Activated CD4-positive, alpha-beta T cell treated with anti-CD3 and anti-CD28 coated beads for 36 hours (primary cell): ENCODE measurements at regions not wholly inside any gene's neighbourhood (a gene's known extent, or its start where the extent isn't known, plus 50 kb on each side); places are given as distances from the start of the nearest gene placed in this dataset.

ENCODE experiments used
- ATAC-seq: fragments of 200-7000 bp; cut with Tn5 transposase; one replicate; pipeline ENCODE4 v1.10.0; 2021; ENCODE audit warnings: mild to moderate bottlenecking, moderate library complexity
- CTCF ChIA-PET: fragments of 350-600 bp; sonication (Branson Sonifier 250); formaldehyde crosslinking; loops from one replicate; lab custom pipeline; 2021; ENCODE audit warnings: antibody characterized with exemption; lab: Charles Lee
- POLR2A ChIA-PET: fragments of 350-600 bp; sonication (Branson Sonifier 250); formaldehyde crosslinking; loops from one replicate; lab custom pipeline; 2021; ENCODE audit warnings: antibody characterized with exemption, inconsistent platforms; lab: Charles Lee
- DNase-seq: peaks from one replicate; pipeline ENCODE4 v3.0.0-alpha.2; 2020
- H3K27ac Mint-ChIP-seq: one replicate; pipeline ENCODE4 v1.8.0; 2021; ENCODE audit warnings: mixed read lengths
- H3K27me3 Mint-ChIP-seq: one replicate; pipeline ENCODE4 v1.8.0; 2021; ENCODE audit warnings: mixed read lengths
- H3K36me3 Mint-ChIP-seq: one replicate; pipeline ENCODE4 v1.8.0; 2021; ENCODE audit warnings: low read depth, mixed read lengths
- H3K4me1 Mint-ChIP-seq: one replicate; pipeline ENCODE4 v1.8.0; 2021; ENCODE audit warnings: mixed read lengths
- H3K4me3 Mint-ChIP-seq: one replicate; pipeline ENCODE4 v1.8.0; 2021; ENCODE audit warnings: mild to moderate bottlenecking, moderate library complexity, mixed read lengths
- H3K9me3 Mint-ChIP-seq: one replicate; pipeline ENCODE4 v1.8.0; 2021; ENCODE audit warnings: low read depth, mixed read lengths
- intact Hi-C, 2 experiments: fragments of 100-400 bp; cut with DNase I in 1 of 2; cut with micrococcal nuclease in 1 of 2; formaldehyde crosslinking; loops; one replicate each; pipeline versions ENCODE4 v1.14.2 to v1.15.1; 2022 to 2024; cut with DNase I, micrococcal nuclease

DNA sequence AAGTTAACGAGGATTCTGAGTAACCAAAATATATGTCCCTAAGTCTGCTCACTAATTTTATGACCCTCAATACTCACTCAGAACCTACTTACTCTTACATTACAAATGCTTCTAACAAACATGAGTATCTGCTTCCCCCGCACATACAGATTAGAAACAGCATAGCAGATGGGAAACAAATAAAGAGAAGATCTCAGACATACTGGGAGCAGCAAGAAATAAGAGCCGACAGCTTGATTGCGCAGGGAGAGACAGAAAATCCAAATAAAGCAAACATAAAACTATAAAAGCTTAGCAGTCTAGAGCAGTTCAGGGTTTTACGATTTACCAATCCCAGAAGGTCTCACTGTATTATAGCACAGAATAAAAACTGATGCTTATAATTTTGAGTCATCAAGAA lies 89.1 kb upstream of the DBX1 start:
- DNase-seq: no peak
- Mint-ChIP-seq H3K9me3 (no peaks in the 10 kb centered on the region), H3K36me3 (no peaks in the 10 kb centered on the region), H3K27me3 (peaks cover 22% of the 10 kb centered on the region), H3K4me1 (no peaks in the 10 kb centered on the region), H3K27ac (no peak overlapping the region), H3K4me3 (no peak overlapping the region)
- CTCF ChIA-PET: no interaction called here
- no peak for ATAC-seq
- intact Hi-C loops: no loop called here
- POLR2A ChIA-PET: no interaction called here

GRCh38 chr11:20248871-20249270 lies 88.6 kb upstream of the DBX1 start:
- Mint-ChIP-seq H3K9me3 (no peaks in the 10 kb centered on the region), H3K36me3 (no peaks in the 10 kb centered on the region), H3K4me1 (no peaks in the 10 kb centered on the region), H3K27me3 (peaks cover 22% of the 10 kb centered on the region), H3K27ac (no peak overlapping the region), H3K4me3 (no peak overlapping the region)
- ChIA-PET CTCF (no interaction called here), POLR2A (no interaction called here)
- ATAC-seq: no peak
- intact Hi-C loops: no loop called here
- no peak for DNase-seq

- no peak overlapping the region for H3K27ac Mint-ChIP-seq
- H3K4me1 Mint-ChIP-seq: no peaks in the 10 kb centered on the region
- ATAC-seq (no peak), DNase-seq (no peak)
- POLR2A ChIA-PET: no interaction called here
- intact Hi-C loops: no loop called here
- H3K27me3 Mint-ChIP-seq: peaks cover 25% of the 10 kb centered on the region
- H3K4me3 Mint-ChIP-seq: no peak overlapping the region
- CTCF ChIA-PET: no interaction called here
- H3K36me3 Mint-ChIP-seq: no peaks in the 10 kb centered on the region
- no peaks in the 10 kb centered on the region for H3K9me3 Mint-ChIP-seq
These were observed 88.0 kb upstream of the DBX1 start for GRCh38 chr11:20248121-20248772.

GRCh38 chr11:20247591-20248007 lies 87.3 kb upstream of the DBX1 start:
- H3K27ac Mint-ChIP-seq: no peak overlapping the region
- H3K4me3 Mint-ChIP-seq: no peak overlapping the region
- ATAC-seq: no peak
- H3K4me1 Mint-ChIP-seq: no peaks in the 10 kb centered on the region
- no peaks in the 10 kb centered on the region for H3K9me3 Mint-ChIP-seq
- intact Hi-C loops: no loop called here
- H3K27me3 Mint-ChIP-seq: peaks cover 27% of the 10 kb centered on the region
- no peaks in the 10 kb centered on the region for H3K36me3 Mint-ChIP-seq
- no peak for DNase-seq
- CTCF ChIA-PET: no interaction called here
- POLR2A ChIA-PET: no interaction called here

GRCh38 chr11:20243974-20244373 lies 83.7 kb upstream of the DBX1 start:
- H3K9me3 Mint-ChIP-seq: no peaks in the 10 kb centered on the region
- H3K27ac Mint-ChIP-seq: no peak overlapping the region
- POLR2A ChIA-PET: no interaction called here
- H3K27me3 Mint-ChIP-seq: peaks cover 17% of the 10 kb centered on the region
- intact Hi-C loops: no loop called here
- H3K36me3 Mint-ChIP-seq: no peaks in the 10 kb centered on the region
- no peak for DNase-seq
- no peak for ATAC-seq
- H3K4me1 Mint-ChIP-seq: no peaks in the 10 kb centered on the region
- H3K4me3 Mint-ChIP-seq: no peak overlapping the region
- CTCF ChIA-PET: interaction anchor here (0.6 to 1.2 kb wide), 2 partner anchors 116 to 629 kb away, joined by 3 read pairs; no protein-coding TSS in a partner anchor

- DNase-seq: no peak
- ChIA-PET POLR2A (no interaction called here), CTCF (no interaction called here)
- peaks cover 9% of the 10 kb centered on the region for H3K9me3 Mint-ChIP-seq
- no peak for ATAC-seq
- peaks cover 14% of the 10 kb centered on the region for H3K27me3 Mint-ChIP-seq
- no peak overlapping the region for H3K27ac Mint-ChIP-seq
- H3K4me1 Mint-ChIP-seq: no peaks in the 10 kb centered on the region
- H3K36me3 Mint-ChIP-seq: no peaks in the 10 kb centered on the region
- intact Hi-C loops: no loop called here
- no peak overlapping the region for H3K4me3 Mint-ChIP-seq
These were observed 78.4 kb upstream of the DBX1 start for GRCh38 chr11:20238712-20239111.

DNA sequence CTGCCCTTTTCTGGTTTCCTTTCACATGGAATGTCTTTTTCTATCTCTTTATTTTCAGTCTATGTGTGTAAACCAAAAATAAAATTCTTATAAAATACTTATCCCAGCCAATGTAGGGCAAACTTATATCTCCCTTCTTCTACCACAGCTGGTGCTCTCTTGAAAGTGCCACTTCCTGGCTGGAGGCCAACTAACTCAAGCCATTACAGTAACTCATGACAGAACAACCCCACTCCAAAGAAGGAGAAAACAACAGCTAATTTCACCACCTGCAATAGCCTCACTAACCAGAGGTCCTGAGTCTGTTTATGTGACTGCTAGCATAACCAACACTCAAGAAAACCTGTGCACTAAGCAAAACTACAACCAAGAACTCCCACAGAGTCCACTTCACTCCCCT lies 74.9 kb upstream of the DBX1 start:
- DNase-seq: no peak
- no peaks in the 10 kb centered on the region for H3K4me1 Mint-ChIP-seq
- CTCF ChIA-PET: no interaction called here
- no peak overlapping the region for H3K4me3 Mint-ChIP-seq
- H3K27me3 Mint-ChIP-seq: peaks cover 9% of the 10 kb centered on the region
- POLR2A ChIA-PET: no interaction called here
- intact Hi-C loops: no loop called here
- H3K27ac Mint-ChIP-seq: no peak overlapping the region
- H3K36me3 Mint-ChIP-seq: no peaks in the 10 kb centered on the region
- H3K9me3 Mint-ChIP-seq: peaks cover 13% of the 10 kb centered on the region
- ATAC-seq: no peak

- no peak overlapping the region for H3K27ac Mint-ChIP-seq
- POLR2A ChIA-PET: no interaction called here
- H3K9me3 Mint-ChIP-seq: peaks cover 11% of the 10 kb centered on the region
- DNase-seq (no peak), ATAC-seq (no peak)
- CTCF ChIA-PET: no interaction called here
- H3K4me1 Mint-ChIP-seq: no peaks in the 10 kb centered on the region
- intact Hi-C loops: no loop called here
- no peaks in the 10 kb centered on the region for H3K36me3 Mint-ChIP-seq
- peaks cover 13% of the 10 kb centered on the region for H3K27me3 Mint-ChIP-seq
- no peak overlapping the region for H3K4me3 Mint-ChIP-seq
These were observed 67.4 kb upstream of the DBX1 start for GRCh38 chr11:20227631-20228030.

DNA sequence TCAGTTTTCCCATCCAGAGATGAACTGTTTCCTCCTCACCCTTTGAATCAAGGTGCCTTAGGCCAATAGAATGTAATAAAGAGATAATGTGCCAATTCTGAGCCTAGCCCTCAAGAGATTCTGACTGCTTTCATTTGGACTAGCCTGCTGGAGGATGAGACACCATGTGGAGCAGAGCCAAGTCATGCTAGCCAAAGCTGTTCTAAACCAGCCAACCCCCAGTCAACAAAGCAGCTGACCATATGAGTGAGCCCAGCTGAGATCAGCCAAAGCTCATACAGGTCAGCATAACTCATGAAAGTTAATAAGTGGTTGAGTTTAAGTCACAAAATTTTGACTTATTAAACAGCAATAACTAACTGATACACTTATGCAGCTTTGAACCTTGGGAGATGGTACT lies 66.7 kb upstream of the DBX1 start:
- Mint-ChIP-seq H3K4me3 (no peak overlapping the region), H3K27me3 (peaks cover 13% of the 10 kb centered on the region), H3K36me3 (no peaks in the 10 kb centered on the region), H3K27ac (no peak overlapping the region), H3K4me1 (no peaks in the 10 kb centered on the region), H3K9me3 (peaks cover 11% of the 10 kb centered on the region)
- intact Hi-C loops: no loop called here
- DNase-seq: no peak
- ChIA-PET CTCF (no interaction called here), POLR2A (no interaction called here)
- no peak for ATAC-seq

DNA sequence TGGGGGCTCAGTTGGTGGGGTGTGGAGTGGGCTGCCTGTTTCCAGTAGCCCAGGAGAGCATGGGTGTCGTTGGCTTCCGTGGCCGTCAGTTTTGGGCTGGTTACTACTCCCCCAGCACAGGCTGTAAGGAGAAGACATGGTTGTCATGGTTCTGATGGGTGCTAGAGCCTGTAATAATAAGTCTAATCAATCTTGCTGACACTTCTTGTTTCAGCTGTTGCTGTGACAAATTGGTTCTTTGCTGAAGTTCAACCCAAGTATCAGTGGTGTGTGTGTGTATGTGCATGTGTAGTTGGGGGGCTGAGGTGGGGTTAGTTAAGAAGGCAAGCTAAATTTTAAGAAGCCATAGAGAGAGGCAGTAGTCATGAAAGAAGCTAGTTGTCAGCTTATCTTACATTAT lies 61.3 kb upstream of the DBX1 start:
- no peaks in the 10 kb centered on the region for H3K4me1 Mint-ChIP-seq
- intact Hi-C loops: no loop called here
- no peak overlapping the region for H3K4me3 Mint-ChIP-seq
- no peaks in the 10 kb centered on the region for H3K36me3 Mint-ChIP-seq
- DNase-seq: no peak
- H3K27ac Mint-ChIP-seq: no peak overlapping the region
- ChIA-PET CTCF (no interaction called here), POLR2A (no interaction called here)
- no peaks in the 10 kb centered on the region for H3K9me3 Mint-ChIP-seq
- no peak for ATAC-seq
- H3K27me3 Mint-ChIP-seq: peaks cover 17% of the 10 kb centered on the region

DNA sequence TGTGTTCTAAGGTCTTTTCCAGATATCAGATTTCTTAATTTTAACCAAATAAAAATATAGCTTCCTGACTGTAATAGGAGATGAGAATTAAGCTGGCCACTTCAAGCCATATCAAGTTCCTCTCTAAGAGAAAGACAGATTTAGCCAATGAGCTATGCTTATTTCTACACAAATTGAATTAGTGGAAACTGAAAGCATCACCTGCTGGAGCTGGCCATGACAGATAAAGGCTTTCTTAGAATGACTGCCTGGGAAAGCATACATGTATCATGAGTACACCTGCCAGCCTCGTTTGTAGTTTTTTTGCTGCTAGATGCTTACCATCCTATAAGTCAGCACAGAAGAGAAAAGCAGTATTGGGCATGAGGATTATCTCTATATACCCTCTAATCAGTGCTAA lies 53.5 kb upstream of the DBX1 start:
- Mint-ChIP-seq H3K9me3 (no peaks in the 10 kb centered on the region), H3K27me3 (peaks cover 20% of the 10 kb centered on the region), H3K36me3 (no peaks in the 10 kb centered on the region), H3K4me1 (no peaks in the 10 kb centered on the region), H3K27ac (no peak overlapping the region), H3K4me3 (no peak overlapping the region)
- ChIA-PET CTCF (interaction anchor here (0.7 kb wide), 1 partner anchor 146 kb away, joined by 3 read pairs; no protein-coding TSS in a partner anchor), POLR2A (no interaction called here)
- peak; percentile 36 for ATAC-seq
- intact Hi-C loops: no loop called here
- DNase-seq: no peak

DNA sequence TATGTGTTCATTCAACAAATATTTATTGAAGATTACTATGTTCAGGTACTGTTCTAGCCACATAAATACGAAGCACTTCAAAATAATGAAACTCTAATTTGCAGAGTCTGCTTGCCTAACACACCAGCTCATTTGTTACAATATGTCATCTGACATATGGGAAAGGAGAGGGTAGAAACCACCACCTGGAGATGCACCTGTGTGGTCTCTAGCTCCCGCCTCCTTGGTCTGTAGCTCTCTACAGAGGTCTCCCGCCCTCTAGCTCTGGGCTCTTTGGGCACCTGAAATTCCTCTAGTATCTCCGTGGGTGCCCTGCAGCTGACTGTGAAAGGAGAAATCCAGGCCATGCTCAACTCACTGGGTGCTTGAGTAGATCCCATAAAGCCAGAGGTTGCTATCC lies 51.4 kb upstream of the DBX1 start:
- ChIA-PET CTCF (no interaction called here), POLR2A (no interaction called here)
- intact Hi-C loops: no loop called here
- Mint-ChIP-seq H3K27ac (no peak overlapping the region), H3K9me3 (peaks cover 1% of the 10 kb centered on the region), H3K4me1 (peaks cover 3% of the 10 kb centered on the region), H3K36me3 (no peaks in the 10 kb centered on the region), H3K27me3 (peaks cover 36% of the 10 kb centered on the region), H3K4me3 (no peak overlapping the region)
- DNase-seq (no peak), ATAC-seq (no peak)
